ENCODE measurements at regions not wholly inside any gene's neighbourhood (a gene's known extent, or its start where the extent isn't known, plus 50 kb on each side); places are given as distances from the start of the nearest gene placed in this dataset.

DNA sequence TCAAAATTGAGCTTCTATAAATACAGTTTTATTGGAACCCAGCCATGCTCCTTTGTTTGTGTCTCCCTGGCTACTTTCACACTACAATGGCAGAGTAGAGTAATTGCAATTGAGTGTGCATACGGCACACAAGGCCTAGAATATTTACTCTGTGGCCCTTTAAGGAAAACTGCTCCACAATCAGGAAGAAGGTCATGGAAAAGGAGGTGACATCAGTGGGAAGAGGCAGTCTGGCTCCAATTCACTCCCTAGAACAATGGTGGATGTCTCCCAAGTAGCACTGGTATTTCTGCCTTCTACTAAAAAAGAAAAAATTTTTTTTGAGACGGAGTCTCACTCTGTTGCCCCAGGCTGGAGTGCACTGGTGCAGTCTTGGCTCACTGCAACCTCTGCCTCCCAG lies 51.3 kb downstream of the KRTAP19-8 start:
- 71% methylated on average over 2 of the region's 2 CpGs for WGBS (ENCODE audit: insufficient coverage, low coverage, low lambda C conversion rate, missing lambda C conversion rate)
- no peak overlapping the region for H3K4me3 ChIP-seq
- H3K9me3 ChIP-seq, result no peaks in the 10 kb centered on the region
- DNase-seq (no peak), ATAC-seq (no peak)
- H3K27ac ChIP-seq, result no peak overlapping the region
- no peaks in the 10 kb centered on the region for H3K27me3 ChIP-seq
- no peaks in the 10 kb centered on the region for H3K4me1 ChIP-seq
- TF ChIP-seq POLR2A (IDR thresholded peaks at IDR 0.05), result no peak
- TF ChIP-seq, protein P1, sequence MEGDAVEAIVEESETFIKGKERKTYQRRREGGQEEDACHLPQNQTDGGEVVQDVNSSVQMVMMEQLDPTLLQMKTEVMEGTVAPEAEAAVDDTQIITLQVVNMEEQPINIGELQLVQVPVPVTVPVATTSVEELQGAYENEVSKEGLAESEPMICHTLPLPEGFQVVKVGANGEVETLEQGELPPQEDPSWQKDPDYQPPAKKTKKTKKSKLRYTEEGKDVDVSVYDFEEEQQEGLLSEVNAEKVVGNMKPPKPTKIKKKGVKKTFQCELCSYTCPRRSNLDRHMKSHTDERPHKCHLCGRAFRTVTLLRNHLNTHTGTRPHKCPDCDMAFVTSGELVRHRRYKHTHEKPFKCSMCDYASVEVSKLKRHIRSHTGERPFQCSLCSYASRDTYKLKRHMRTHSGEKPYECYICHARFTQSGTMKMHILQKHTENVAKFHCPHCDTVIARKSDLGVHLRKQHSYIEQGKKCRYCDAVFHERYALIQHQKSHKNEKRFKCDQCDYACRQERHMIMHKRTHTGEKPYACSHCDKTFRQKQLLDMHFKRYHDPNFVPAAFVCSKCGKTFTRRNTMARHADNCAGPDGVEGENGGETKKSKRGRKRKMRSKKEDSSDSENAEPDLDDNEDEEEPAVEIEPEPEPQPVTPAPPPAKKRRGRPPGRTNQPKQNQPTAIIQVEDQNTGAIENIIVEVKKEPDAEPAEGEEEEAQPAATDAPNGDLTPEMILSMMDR (IDR thresholded peaks at IDR 0.05), result no peak
- intact Hi-C loops (cut with DNase I), result no loop called here
- H3K36me3 ChIP-seq, result no peaks in the 10 kb centered on the region

DNA sequence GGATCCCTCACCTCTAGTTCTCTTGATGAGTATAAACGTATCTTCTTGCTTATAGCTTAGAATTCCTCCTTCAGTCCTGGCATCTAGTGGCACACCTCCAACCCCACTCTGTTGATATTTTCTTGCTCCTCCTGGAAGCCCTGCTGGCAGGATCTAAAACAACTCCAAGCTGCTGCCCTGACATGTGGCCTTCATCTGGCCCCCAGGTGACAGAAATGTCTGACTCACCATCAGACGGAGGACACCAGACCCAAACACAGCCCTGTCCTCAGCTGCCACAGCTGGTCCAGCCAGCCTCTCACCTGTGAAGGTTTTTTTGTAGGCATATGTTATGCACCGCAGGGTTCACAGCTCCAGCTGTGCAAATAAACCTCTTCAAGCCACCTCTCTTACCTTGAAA lies 53.4 kb downstream of the KRTAP19-8 start:
- no peak for TF ChIP-seq POLR2A (IDR thresholded peaks at IDR 0.05)
- TF ChIP-seq, protein P1 (IDR thresholded peaks at IDR 0.05), result no peak
- no peaks in the 10 kb centered on the region for H3K4me1 ChIP-seq
- DNase-seq (no peak), ATAC-seq (no peak)
- H3K4me3 ChIP-seq, result no peak overlapping the region
- no peaks in the 10 kb centered on the region for H3K27me3 ChIP-seq
- no peaks in the 10 kb centered on the region for H3K36me3 ChIP-seq
- H3K27ac ChIP-seq, result no peak overlapping the region
- WGBS (ENCODE audit: insufficient coverage, low coverage, low lambda C conversion rate, missing lambda C conversion rate), result 27% methylated on average over 2 of the region's 3 CpGs
- no peaks in the 10 kb centered on the region for H3K9me3 ChIP-seq
- intact Hi-C loops (cut with DNase I), result no loop called here

DNA sequence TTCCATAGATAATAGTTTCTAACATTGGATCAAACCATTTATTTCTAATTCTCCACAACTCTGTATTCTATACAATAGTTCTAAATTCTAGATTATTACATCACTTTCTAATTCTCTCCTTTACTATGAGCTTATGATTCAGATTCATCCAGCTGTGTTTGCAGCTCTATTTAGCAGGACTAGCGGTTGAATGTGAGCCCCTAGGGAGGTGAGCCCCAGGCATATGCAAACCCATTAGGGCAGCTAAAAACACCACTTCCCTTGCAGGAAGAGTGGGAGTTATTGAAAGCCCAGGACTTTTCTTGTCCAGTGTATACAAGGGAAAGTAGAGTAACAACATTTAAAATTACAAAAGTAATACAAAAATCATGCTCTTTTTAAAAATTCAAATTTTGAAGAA lies 56.9 kb downstream of the KRTAP19-8 start:
- TF ChIP-seq, protein P1 (IDR thresholded peaks at IDR 0.05), result no peak
- no peak for TF ChIP-seq POLR2A (IDR thresholded peaks at IDR 0.05)

DNA sequence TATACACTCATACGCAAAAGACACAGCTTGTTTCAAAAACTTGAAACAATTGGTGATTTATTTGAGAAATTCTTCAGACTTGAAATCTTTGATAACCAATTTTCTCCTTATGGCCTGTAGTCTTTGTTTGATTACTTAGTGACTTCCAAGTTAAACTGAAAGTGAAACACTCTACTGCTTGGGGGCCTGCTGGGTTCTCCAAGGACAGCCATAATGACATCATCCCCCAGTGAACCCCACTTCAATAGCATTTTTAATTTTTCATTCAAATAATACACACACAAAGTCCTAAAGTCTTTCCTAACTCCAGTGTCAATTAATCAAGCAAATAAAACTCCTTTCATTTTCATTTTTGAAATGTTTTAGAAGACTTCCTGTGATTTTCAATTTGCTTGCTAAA lies 59.2 kb downstream of the KRTAP19-8 start:
- WGBS (ENCODE audit: insufficient coverage, low coverage, low lambda C conversion rate, missing lambda C conversion rate), result 63% methylated on average over 1 of the region's 1 CpG
- no peaks in the 10 kb centered on the region for H3K4me1 ChIP-seq
- no peak for ATAC-seq
- no peaks in the 10 kb centered on the region for H3K27me3 ChIP-seq
- no peak overlapping the region for H3K4me3 ChIP-seq
- H3K9me3 ChIP-seq, result no peaks in the 10 kb centered on the region
- intact Hi-C loops (cut with DNase I), result no loop called here
- H3K36me3 ChIP-seq, result no peaks in the 10 kb centered on the region
- TF ChIP-seq POLR2A (IDR thresholded peaks at IDR 0.05), result no peak
- TF ChIP-seq, protein P1 (IDR thresholded peaks at IDR 0.05), result no peak
- no peak overlapping the region for H3K27ac ChIP-seq
- DNase-seq, result no peak

More for the DNA sequence above, 56.9 kb downstream of the KRTAP19-8 start:
- intact Hi-C loops (cut with DNase I), result no loop called here
- H3K27ac ChIP-seq, result no peak overlapping the region
- H3K27me3 ChIP-seq, result no peaks in the 10 kb centered on the region
- ATAC-seq, result no peak
- DNase-seq, result no peak
- no peak overlapping the region for H3K4me3 ChIP-seq
- no peaks in the 10 kb centered on the region for H3K36me3 ChIP-seq
- no peaks in the 10 kb centered on the region for H3K9me3 ChIP-seq
- H3K4me1 ChIP-seq, result no peaks in the 10 kb centered on the region
- whole genome bisulfite sequencing (ENCODE audit: insufficient coverage, low coverage, low lambda C conversion rate, missing lambda C conversion rate), result 50% methylated on average over 1 of the region's 1 CpG

DNA sequence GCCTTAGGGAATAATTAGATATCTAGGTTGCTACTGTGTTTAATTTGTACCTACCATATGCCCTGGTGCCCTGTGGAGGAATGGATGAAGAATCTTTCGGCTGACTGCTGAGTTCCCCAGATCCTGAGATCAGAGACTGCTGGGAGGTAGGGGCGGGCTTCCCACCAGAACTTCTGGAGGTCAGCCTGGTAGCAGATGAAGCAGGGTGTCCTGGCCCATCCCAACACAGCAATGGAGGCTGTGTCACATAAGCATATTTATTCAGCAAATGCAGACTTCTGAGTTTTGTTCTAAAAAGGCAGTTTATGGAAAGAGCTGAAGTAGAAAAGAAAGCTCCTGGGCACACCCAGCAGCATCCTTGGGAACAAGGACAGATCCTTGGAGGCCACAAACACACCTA lies 74.0 kb downstream of the KRTAP19-8 start:
- ATAC-seq, result no peak
- Histone ChIP-seq H3K27ac (no peak overlapping the region), H3K4me1 (no peaks in the 10 kb centered on the region), H3K9me3 (no peaks in the 10 kb centered on the region), H3K27me3 (no peaks in the 10 kb centered on the region), H3K4me3 (no peak overlapping the region), H3K36me3 (no peaks in the 10 kb centered on the region)
- intact Hi-C loops (cut with DNase I), result no loop called here
- no peak for TF ChIP-seq POLR2A (IDR thresholded peaks at IDR 0.05)
- TF ChIP-seq, protein P1 (IDR thresholded peaks at IDR 0.05), result no peak
- WGBS (ENCODE audit: insufficient coverage, low coverage, low lambda C conversion rate, missing lambda C conversion rate), result 58% methylated on average over 2 of the region's 2 CpGs
- DNase-seq, result no peak
